ENCODE measurements at regions not wholly inside any gene's neighbourhood (a gene's known extent, or its start where the extent isn't known, plus 50 kb on each side); places are given as distances from the start of the nearest gene placed in this dataset.
"Not testable (repeated sequence)": the region's sequence is repeated elsewhere in the genome, so short reads cannot be mapped to it uniquely, and the experiment has no call there.

DNA sequence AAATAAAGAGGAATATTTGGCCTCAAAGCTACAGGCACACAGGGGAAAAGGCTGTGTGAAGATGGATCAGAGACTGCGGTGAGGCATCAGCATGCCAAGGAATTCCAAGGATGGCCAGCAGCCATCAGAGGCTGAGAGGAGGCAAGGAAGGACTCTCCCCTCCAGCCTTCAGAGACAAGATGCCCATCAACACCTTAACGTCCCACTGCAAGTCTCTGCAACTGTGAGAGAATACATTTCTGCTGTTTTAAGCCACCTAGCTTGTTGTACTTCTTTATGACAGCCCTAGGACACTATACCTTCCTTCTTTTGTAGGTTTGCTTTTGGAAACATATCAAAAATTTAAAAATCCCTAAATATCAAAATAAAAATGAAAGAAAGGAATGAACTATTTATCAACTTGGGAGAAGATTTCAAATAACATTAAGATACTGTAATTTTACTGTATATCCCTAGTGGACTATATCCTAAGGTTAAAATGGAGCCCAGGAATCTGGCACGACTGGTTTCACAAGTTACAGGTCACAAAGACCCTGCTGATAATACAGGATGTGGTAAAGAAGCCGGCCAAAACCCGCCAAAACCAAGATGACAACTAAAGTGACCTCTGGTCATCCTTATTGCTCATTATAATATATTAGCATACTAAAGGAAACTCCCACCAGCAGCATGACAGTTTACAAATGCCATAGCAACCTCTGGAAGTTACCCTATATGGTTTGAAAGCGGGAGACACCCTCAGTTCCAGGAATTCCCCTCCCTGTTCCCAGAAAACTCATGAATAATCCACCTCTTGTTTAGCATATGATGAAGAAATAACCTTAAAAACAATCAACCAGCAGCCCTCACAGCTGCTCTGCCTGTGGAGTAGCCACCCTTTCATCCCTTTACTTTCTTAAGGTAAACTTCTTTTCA is 185.2 kb downstream of the AVL9 start:
- no peak for DNase-seq

DNA sequence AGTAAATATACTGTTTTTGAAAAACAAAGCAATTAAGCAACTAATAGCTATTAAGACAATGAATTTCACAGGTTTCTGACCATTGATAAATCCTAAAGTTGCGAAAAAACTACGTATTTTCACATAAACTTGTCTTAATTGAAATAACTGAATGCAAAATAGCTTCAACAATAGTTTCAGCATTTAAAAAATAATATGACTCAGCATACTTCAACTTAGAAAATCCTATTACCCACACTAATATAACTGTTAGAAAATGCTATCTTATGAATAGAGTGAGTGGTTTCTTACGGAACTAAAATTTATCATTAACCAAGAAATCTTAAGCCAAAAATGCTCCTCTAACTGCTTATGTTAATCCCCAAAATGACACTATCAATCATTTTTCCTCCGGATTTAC is 183.9 kb downstream of the AVL9 start:
- DNase-seq, result no peak

DNA sequence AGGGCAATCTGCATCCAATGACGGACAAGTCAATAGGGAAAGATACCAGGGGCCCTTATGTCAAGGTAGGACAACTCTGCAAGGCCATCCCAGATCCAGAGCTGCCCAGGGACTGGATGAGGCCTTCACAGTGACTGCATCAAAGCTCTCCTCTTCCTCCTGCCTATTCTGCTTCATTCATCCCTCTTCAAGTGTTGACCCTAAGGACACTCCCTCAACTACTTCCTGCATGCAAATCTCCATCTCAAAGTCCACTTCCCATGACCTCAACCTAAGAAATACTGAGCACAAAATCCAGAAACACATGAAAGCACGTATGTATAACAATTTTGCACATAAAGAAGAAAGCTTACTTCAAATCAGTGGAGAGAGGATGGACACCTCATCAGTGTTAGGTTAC is 182.3 kb downstream of the AVL9 start:
- no peak for DNase-seq

DNA sequence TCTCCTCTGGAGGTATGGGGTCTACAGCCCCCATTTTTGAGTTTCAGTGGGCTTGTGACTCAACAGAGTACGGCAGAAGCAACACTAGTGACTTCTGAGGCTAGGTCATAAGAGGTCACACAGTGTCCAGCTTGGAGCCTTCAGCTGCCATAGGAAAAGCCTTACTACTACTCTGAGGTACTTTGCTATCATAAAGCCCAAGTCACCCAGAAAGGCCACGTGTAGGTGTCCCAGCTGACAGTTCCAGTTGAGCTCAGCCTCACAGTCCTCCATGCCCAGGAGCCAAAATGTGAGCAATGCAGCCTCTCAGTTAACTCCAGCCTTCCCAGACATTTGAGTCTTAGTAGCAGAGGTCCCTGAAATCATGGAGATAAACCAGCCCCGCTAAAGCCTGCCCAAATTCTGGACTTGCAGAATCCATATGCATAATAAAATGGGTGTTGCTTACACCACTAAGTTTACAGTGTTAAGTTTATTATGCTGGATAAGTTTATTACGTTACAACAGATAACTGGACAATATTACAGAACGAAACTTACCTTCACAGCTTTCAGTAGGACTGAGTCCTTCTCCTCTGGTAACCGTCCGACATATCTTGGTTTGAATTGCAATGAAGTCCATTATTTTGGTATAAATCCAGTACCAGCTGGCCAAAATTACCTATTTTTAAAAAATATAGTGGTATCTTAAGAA is 181.1 kb downstream of the AVL9 start:
- no peak for DNase-seq

DNA sequence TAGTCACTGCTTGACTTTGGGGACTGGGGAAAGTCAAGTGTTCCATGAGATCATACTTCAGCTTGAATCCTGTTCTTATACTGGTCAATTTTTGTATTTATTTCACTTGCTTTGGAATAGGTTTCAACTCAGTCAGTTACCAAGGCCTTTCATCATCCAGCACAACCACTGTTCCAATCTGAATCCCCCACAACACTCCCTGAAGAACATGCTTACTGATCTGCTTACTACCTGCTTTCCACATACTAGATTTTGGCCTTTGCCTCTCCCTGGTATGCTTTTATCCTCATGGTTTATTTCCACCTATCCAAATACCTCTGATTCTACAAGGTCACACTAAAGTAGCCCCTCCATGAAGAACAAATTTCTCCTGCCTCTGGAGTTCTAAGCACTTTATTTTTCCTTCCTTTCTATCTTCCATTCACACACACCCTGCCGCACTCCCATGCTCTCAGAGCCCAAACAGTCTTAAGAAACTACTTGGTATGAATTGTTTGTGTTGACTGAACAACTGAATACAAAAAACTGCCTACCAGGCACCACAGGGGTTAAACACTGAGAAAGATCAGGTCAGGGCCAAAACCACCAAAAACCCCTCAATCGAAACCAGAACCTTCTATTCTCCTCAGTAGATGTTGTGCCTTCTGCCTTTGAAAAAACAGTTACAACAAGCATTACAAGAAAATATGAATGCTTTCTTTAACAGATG is 178.1 kb downstream of the AVL9 start:
- no peak for DNase-seq

DNA sequence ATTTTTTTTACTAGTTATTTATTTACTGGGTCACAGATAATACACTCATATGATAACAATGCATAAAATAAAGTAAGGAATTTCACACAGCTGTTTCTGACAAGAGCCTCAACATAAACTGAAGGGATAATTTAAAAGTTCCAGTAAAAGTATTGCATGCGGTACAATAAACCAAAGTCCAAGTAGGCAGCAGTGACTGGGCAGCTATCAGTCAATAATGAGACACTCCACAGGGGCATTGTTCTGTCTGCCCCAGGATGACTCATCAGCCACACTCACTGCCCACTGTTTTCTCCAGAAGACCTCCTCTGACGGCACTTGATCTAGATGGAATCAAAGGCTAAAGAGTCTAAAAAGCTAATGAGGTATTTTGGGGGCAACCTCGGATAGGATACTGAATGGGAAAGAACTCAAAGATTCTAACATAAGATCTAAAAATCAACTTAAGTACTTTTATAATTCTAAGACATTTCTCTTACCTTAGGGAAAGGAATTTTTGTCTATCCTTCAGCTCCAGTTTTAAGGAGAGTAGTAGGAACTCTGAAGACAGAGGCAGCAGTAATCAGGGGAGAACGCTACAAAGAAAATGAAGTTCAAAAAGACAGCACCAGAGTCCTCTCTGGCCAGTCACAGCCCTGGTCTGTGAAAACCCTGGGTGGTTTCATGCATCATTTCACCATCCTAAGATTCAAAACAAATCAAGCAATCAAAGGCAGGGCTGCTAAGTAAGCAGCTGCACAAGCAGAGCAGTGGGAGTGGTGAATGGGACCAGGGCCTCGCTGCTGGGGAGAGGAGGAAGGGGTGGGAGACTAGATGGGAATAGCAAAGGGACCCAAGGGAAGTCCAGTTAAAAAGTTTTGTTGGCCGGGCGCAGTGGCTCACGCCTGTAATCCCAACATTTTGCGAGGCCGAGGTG is 175.1 kb downstream of the AVL9 start:
- DNase-seq, result peak in 2 of 14 donors; percentile 23 to 40

DNA sequence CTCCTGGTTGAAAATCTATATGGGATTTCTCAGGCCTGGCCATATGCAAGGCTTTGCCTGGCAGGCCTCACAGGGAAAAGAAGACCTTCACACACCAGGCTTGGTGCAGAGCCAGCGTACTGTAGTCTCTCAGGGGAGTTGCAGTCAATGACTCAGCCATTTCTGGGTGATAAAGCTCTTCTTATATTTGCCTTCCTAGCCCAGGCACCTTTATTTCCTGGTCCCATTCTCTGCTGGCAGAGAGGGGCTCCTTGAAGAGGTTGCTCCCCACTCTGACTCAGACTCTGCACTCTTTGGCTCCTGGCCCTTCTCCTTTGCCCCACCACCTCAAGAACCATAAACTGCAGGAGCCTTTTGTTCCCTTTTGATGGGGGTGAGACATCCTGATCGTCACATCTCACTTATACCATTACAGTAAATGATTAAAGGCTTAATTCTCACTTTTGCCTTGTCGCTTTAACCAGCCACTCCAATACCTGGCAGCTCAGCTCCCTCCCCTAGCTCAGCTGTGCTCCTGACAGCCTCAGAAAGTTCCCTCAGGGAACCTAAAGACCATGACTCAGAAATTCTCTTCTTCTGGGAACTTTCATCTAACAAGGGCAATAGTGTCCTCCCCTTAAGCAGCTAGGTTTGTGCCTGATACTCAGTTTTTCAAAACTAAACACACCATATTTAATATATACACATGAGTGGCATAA is 174.0 kb downstream of the AVL9 start:
- not testable (repeated sequence) for DNase-seq

DNA sequence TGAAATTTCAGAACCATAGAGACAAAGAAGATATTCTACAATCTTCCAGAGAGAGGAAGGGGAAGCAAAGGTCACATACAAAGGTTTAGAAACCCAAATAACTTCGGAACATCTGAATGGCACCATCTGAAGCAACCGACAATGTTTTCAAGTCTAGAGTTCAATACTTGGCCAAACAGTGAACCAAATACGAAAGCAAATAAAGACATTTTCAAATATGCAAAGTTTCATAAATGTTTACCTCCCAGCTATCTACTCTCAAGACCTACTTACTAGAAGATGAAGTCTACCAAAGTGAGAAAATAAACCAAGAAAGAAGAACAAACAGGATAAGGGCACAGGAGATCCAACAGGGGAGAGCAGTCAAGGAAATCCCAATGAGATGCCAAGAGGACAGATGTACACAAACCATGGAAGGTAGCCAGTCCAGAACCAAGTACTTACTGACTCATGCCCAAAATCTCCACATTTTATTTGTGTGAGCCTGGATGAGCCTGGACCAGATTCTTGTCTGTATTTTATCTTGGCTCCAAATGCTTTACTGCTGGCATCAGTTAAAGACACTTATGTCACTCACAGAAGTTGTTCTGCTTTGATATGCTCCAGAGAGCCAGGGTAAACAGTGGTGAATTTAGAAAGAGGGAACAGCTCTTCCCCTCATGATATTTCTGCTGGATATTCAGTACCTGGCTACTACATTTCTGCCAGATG is 173.3 kb downstream of the AVL9 start:
- not testable (repeated sequence) for DNase-seq

DNA sequence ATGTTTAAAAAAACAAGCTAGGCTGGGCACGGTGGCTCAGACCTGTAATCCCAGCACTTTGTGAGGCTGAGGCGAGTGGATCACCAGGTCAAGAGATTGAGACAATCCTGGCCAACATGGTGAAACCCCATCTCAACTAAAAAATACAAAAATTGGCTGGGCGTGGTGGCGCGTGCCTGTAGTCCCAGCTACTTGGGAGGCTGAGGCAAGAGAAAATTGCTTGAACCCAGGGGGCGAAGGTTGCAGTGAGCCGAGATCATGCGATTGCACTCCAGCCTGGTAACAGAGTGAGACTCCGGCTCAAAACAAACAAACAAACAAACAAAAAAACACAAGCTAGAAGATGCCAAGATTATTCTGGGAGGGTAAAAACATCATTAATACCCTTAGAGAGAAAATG is 172.3 kb downstream of the AVL9 start:
- not testable (repeated sequence) for DNase-seq

DNA sequence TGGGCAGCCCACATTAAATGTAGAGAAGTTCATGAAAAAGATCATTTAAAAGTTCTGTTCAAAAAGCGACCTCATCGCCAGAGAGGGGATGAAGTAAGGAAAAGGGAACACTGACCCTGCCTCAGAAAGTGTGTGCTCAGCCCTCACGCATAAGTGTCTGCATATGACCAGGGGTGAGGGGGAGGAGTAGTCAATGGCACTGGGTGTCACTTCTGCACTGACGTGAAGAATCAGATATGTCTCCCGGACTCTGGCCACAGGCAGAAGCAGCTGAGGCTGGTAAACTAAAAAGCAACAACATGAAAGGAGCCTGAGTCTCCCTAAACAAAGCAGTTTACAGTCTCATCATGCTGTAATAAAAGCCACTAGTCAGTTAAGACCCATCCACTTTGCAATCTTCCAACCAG is 168.5 kb downstream of the AVL9 start:
- not testable (repeated sequence) for DNase-seq

DNA sequence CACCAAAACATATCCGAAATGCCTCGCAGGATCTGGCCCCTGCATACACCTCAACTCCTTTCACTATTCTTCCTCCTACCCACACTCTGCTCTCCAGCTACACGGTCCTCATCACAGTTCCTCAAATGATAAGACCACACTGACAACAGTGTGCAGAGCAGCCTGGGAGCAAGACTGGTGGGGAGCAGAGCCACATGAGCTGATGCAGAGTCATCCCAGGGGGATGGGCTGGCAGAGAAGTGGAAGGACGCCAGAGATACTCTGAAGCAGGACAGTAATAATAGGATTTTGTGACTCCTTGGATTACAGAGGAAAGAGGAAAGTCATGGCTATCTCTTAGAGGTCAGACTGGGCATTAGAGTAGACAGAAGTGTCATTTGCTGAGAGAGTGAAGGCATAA is 167.2 kb downstream of the AVL9 start:
- not testable (repeated sequence) for DNase-seq

DNA sequence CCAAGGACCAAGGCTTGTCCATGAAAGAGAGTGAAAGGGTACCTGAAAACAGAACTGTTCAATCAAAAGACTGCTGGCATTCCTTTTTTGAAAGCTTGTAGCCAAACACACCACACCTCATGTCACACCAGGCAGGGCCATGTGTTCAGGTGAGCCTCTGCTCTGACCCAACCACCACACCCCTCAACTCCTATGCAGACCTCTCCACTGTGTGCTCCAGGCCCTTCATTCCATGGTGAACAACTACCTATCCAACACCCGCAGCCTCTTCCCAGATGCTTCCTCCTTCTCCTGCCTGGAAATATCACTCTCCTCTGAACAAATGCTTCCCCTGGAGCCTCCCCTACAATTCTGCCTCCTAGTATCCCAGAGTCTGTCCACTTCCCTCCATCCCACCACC is 166.6 kb downstream of the AVL9 start:
- DNase-seq, result no peak

DNA sequence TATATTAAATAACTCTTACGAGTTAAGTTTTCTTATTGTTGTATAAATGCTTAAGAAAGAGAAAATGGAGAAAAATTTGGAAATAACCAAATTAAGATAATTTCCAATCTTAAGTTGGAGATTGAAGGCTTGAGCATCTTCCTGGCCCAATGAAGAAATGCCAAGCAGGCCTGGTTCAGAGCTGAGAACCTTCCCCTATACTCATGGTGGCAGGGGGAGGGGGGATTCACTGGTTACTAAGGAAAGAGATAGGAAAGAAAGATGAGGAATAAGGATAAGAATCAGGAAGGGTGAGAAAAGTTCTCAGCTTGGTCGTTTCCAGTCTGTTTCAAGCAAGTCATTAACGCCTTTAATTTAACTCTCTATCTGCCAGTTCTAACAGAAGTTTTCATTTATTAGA is 166.2 kb downstream of the AVL9 start:
- DNase-seq, result no peak

DNA sequence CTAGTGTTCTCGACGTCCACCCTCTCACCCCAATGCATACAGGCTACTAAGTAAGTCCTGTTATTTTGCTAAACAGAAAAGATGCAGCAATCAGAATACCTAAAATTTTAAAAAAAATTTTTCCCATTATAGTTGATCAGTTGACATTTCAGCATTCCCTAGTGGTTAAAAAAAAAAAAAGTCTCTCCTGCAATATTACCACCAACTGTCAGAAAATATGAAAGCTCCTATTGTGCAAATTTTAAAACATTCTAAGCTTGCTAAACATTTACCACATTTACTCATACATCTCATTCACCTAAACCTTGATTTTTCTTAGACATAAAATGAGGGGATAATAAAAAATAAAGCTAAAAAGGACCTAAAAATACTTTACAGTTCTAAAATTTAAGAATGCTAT is 165.6 kb downstream of the AVL9 start:
- DNase-seq, result no peak

DNA sequence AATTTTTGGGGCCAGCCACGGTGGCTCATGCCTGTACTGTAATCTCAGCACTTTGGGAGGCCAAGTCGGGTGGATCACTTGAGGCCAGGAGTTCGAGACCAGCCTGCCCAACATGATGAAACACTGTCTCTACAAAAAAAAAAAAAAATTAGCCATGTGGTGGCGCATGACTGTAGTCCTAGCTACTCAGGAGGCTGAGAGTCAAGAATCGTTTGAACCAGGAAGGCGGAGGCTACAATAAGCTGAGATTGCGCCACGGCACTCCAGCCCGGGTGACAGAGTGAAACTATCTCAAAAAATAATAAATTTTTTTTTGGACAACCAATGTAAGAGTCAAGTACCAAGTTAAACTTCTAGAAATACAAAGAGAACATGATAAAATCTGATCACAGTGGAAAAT is 164.6 kb downstream of the AVL9 start:
- DNase-seq, result no peak

DNA sequence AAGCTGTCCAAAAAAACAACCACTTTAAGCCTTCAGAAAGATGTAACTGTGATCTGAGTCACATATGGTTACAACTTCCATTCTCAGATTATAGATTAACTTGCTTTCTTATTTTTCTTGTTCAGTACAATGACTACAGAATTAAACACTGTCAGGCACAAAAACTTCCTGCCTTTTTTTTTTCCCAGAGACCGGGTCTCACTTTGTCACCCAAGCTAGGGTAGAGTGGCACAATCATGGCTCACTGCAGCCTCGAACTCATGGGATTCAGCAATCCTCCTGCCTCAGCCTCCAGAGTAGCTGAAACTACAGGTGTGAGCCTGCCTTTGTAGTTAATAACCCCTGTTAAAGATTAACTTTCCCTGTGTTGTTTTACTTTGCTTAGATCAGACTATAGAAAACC is 163.2 kb downstream of the AVL9 start:
- no peak for DNase-seq

DNA sequence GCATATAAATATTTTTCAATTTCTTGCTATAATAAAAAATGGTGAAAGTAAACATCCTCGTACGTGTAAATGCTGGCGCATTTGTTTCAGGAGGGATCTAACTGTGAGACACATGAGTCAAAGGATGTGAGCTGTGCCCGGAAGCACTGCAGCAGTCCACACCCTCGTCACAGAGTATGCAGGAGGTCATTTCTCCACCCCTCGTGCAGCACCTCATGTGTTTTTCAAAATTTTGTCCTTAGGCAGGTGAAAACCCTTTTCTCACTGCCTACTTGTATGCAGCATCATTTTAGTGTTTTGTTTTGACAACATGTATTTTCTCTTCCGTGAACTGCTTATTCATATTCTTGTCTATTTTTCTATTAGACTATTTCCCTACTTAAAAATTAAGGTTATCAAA is 162.7 kb downstream of the AVL9 start:
- DNase-seq, result no peak

DNA sequence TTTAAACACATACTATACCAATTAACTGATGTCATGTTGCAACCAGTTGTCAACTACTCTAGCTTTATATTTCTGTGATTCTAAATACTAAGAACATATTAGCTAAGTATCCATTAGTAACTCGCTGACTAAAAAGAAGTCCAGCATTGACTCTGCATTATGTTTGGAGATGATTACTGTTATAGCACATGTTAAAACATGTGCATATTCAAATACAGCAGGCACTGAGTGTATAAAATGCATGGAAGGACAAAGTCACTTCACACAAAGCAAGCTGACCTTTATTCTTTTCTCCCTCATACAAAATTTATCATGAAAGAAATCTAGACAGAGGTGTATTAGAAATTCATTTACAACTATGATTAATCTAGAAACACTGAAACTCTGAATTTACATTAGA is 159.3 kb downstream of the AVL9 start:
- not testable (repeated sequence) for DNase-seq

DNA sequence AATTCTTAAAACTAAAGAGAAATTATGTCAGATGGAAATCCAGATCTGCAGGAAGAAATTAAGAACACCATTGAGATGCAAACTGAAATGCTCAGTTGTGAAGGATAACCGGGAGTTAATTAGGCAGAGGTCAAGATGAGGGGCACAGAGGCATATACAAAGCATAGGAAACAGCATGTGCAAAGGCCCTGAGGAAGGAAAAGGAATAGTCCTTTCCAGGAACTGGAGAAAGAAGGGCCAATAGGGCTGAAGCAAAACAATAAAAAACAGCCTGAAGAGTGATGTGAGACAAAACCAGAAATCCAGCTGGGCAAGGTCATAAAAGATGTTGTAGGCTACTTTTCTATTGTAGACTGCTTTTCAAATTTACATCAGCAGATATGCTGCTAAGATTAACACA is 155.1 kb downstream of the AVL9 start:
- not testable (repeated sequence) for DNase-seq

DNA sequence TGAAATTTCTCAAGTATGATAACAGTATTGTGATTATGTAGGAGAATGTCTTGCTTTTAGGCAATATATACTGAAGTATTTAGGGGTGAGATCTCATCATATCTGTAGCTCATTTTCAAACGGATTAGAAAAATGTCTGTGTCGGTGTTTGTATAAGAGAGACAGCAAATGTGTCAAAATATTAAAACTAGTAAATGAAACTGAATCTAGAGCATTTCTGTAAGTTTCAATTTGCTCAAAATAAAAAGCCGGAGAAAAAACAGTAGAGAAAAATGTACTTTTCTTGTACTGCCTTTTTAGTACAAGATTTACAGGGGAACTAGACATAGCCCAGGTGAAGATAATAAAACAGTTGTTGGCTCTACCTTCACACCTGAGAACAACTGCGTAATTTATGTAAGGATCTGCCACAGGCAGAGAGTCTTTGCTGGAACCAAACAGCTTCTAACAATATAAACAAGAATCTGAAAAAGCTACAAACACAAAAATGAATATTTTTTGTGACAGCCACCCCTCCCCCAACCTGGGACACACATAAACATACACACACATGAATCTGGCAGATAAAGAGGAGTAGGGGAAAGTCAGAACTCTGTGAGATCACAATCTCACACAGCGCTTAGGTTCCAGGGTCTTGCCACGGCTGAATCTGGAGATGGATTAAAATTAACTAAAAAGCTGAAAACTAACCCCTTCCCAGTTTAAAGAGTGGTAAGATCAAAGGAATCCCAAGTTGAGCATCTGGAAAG is 153.3 kb downstream of the AVL9 start:
- no peak for DNase-seq
